GM12878 (cell line): ENCODE measurements at regions not wholly inside any gene's neighbourhood (a gene's known extent, or its start where the extent isn't known, plus 50 kb on each side); places are given as distances from the start of the nearest gene placed in this dataset.
"Not testable (repeated sequence)": the region's sequence is repeated elsewhere in the genome, so short reads cannot be mapped to it uniquely, and the experiment has no call there.

ENCODE experiments used
- BACH1 ChIP-seq: fragments of 450-650 bp; IDR thresholded peaks from 2 replicates; pipeline ENCODE4 v1.6.1; 2017; ENCODE audit warnings: mild to moderate bottlenecking, borderline replicate concordance
- CHD2 ChIP-seq: IDR thresholded peaks from 2 replicates; pipeline ENCODE4 v1.6.1; 2011; ENCODE audit warnings: low read depth, low read length, improper control_type of control experiment, borderline replicate concordance
- EP300 ChIP-seq, 2 experiments: fragments of 150-350 bp in 1 of 2; IDR thresholded peaks; 2 replicates each; pipeline ENCODE4 v1.6.1; 2011 to 2012; ENCODE audit warnings: low read depth in 2 of 2, low read length in 2 of 2, borderline replicate concordance in 1 of 2, improper control_type of control experiment in 1 of 2, inconsistent platforms in 1 of 2; ENCODE audit not compliant: control insufficient read depth in 1 of 2
- ESRRA ChIP-seq: IDR thresholded peaks from 2 replicates; pipeline ENCODE4 v1.6.1; 2012; ENCODE audit warnings: mild to moderate bottlenecking, low read length, improper control_type of control experiment
- EZH2 ChIP-seq: IDR thresholded peaks from 2 replicates; pipeline ENCODE4 v1.6.1; 2012; ENCODE audit warnings: low read depth, mild to moderate bottlenecking, control low read depth, inconsistent platforms, low read length, borderline replicate concordance; ENCODE audit not compliant: control insufficient read depth
- PAX8 ChIP-seq: fragments of 450-650 bp; IDR thresholded peaks from 2 replicates; pipeline ENCODE4 v1.6.1; 2017; ENCODE audit warnings: mild to moderate bottlenecking, moderate library complexity
- POLR2A ChIP-seq: IDR thresholded peaks from 2 replicates; pipeline ENCODE4 v1.6.1; 2011; ENCODE audit warnings: low read depth, mild to moderate bottlenecking, low read length
- RAD21 ChIP-seq: IDR thresholded peaks from 2 replicates; pipeline ENCODE4 v1.6.1; 2011; ENCODE audit warnings: mild to moderate bottlenecking, low read depth, low read length, moderate library complexity; ENCODE audit not compliant: insufficient read depth
- RAD51 ChIP-seq: fragments of 450-650 bp; IDR thresholded peaks from 2 replicates; pipeline ENCODE4 v1.6.1; 2016; ENCODE audit warnings: moderate library complexity, mild to moderate bottlenecking, inconsistent platforms
- RFX5 ChIP-seq: IDR thresholded peaks from 2 replicates; pipeline ENCODE4 v1.6.1; 2011; ENCODE audit warnings: low read depth, low read length, improper control_type of control experiment
- TF ChIP-seq, protein P1 (sequence below), 3 experiments: IDR thresholded peaks in 2 of 3; conservative IDR thresholded peaks in 1 of 3; 2 replicates each; pipeline ENCODE4 v1.5.1; 2011; ENCODE audit warnings: low read depth in 3 of 3, low read length in 3 of 3, mild to moderate bottlenecking in 3 of 3, control low read depth in 2 of 3, moderate library complexity in 2 of 3, inconsistent platforms in 1 of 3, mixed read lengths in 1 of 3; ENCODE audit not compliant: control insufficient read depth in 2 of 3, insufficient read depth in 1 of 3; ENCODE audit errors: extremely low read depth in 1 of 3
- TF ChIP-seq, protein P2 (sequence below): fragments of 450-650 bp; IDR thresholded peaks from 2 replicates; pipeline ENCODE4 v1.6.1; 2016; ENCODE audit warnings: mild to moderate bottlenecking
- TF ChIP-seq, protein P3 (sequence below): IDR thresholded peaks from 2 replicates; pipeline ENCODE4 v1.6.1; 2012; ENCODE audit warnings: low read depth, low read length, improper control_type of control experiment
- TF ChIP-seq, protein P4 (sequence below): fragments of 450-650 bp; IDR thresholded peaks from 2 replicates; pipeline ENCODE4 v1.6.1; 2017; ENCODE audit warnings: borderline replicate concordance

DNA sequence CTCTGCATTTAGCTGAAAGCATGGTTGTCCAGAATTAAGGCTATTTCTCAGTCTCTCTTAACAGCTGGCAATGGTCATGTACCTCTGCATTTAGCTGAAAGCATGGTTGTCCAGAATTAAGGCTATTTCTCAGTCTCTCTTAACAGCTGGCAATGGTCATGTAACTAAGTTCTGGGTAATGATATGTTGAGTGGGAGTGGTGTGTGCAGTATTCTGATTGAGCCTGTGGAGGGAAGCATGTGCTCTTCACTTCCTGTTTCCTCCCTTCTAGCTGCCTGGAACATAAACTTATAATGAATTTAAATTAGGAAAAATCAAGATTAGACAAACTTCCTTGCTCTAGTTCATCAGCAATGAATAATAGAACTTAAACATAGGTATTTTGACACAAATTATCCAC is 168.5 kb downstream of the MBL2 start:
- TF ChIP-seq EP300 (IDR thresholded peaks at IDR 0.05; ENCODE audit: borderline replicate concordance in 1 of 2, control insufficient read depth in 1 of 2, low read depth in 2 of 2, low read length in 2 of 2); RAD21; POLR2A; PAX8; BACH1; CHD2; EZH2; RAD51; RFX5; ESRRA: not testable (repeated sequence)
- TF ChIP-seq, protein P1, sequence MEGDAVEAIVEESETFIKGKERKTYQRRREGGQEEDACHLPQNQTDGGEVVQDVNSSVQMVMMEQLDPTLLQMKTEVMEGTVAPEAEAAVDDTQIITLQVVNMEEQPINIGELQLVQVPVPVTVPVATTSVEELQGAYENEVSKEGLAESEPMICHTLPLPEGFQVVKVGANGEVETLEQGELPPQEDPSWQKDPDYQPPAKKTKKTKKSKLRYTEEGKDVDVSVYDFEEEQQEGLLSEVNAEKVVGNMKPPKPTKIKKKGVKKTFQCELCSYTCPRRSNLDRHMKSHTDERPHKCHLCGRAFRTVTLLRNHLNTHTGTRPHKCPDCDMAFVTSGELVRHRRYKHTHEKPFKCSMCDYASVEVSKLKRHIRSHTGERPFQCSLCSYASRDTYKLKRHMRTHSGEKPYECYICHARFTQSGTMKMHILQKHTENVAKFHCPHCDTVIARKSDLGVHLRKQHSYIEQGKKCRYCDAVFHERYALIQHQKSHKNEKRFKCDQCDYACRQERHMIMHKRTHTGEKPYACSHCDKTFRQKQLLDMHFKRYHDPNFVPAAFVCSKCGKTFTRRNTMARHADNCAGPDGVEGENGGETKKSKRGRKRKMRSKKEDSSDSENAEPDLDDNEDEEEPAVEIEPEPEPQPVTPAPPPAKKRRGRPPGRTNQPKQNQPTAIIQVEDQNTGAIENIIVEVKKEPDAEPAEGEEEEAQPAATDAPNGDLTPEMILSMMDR (IDR thresholded peaks at IDR 0.05 in 2 of 3, conservative IDR thresholded peaks at IDR 0.05 in 1 of 3; ENCODE audit: control insufficient read depth in 2 of 3, extremely low read depth in 1 of 3, insufficient read depth in 1 of 3, low read depth in 3 of 3, low read length in 3 of 3) = not testable (repeated sequence)
- TF ChIP-seq, protein P2, sequence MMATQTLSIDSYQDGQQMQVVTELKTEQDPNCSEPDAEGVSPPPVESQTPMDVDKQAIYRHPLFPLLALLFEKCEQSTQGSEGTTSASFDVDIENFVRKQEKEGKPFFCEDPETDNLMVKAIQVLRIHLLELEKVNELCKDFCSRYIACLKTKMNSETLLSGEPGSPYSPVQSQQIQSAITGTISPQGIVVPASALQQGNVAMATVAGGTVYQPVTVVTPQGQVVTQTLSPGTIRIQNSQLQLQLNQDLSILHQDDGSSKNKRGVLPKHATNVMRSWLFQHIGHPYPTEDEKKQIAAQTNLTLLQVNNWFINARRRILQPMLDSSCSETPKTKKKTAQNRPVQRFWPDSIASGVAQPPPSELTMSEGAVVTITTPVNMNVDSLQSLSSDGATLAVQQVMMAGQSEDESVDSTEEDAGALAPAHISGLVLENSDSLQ = not testable (repeated sequence)
- TF ChIP-seq, protein P3, sequence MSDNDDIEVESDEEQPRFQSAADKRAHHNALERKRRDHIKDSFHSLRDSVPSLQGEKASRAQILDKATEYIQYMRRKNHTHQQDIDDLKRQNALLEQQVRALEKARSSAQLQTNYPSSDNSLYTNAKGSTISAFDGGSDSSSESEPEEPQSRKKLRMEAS = not testable (repeated sequence)
- TF ChIP-seq, protein P4, sequence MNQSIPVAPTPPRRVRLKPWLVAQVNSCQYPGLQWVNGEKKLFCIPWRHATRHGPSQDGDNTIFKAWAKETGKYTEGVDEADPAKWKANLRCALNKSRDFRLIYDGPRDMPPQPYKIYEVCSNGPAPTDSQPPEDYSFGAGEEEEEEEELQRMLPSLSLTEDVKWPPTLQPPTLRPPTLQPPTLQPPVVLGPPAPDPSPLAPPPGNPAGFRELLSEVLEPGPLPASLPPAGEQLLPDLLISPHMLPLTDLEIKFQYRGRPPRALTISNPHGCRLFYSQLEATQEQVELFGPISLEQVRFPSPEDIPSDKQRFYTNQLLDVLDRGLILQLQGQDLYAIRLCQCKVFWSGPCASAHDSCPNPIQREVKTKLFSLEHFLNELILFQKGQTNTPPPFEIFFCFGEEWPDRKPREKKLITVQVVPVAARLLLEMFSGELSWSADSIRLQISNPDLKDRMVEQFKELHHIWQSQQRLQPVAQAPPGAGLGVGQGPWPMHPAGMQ = not testable (repeated sequence)
